Testis (tissue), 2 donors: ENCODE measurements at regions not wholly inside any gene's neighbourhood (a gene's known extent, or its start where the extent isn't known, plus 50 kb on each side); places are given as distances from the start of the nearest gene placed in this dataset.

ENCODE experiments used
- POLR2A ChIP-seq: fragments of 450-650 bp; IDR thresholded peaks from one replicate; pipeline ENCODE4 v1.6.1; 2017; ENCODE audit warnings: antibody characterized with exemption, mild to moderate bottlenecking, moderate library complexity
- TF ChIP-seq, protein P1 (sequence below), 3 experiments: fragments of 450-650 bp in 2 of 3; fragments of 200-600 bp in 1 of 3; sonication (generic) in 1 of 3; IDR thresholded peaks; one replicate each; pipeline ENCODE4 v1.5.1; 2016 to 2019; ENCODE audit warnings: antibody characterized with exemption in 3 of 3, mild to moderate bottlenecking in 2 of 3, moderate library complexity in 1 of 3

DNA sequence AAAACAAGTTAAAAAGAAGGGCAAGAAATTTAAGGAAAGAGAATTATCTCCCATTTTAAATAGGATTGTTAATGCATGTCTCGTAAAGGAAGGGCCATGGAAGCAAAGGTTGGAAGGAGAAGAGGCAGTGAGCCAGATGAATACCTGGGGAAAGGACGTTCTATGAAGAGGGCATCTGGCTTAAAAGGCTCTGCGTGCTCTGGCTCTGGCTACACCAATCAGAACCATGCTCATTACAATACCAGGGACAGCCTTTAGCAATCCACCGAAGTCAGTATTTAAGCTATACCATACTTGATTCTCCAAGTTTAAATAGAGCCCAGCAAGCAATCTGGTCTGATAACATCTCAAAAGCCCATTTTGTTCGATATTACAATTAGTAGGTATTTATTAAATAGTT is 58.5 kb upstream of the C1orf87 start:
- TF ChIP-seq, protein P1, sequence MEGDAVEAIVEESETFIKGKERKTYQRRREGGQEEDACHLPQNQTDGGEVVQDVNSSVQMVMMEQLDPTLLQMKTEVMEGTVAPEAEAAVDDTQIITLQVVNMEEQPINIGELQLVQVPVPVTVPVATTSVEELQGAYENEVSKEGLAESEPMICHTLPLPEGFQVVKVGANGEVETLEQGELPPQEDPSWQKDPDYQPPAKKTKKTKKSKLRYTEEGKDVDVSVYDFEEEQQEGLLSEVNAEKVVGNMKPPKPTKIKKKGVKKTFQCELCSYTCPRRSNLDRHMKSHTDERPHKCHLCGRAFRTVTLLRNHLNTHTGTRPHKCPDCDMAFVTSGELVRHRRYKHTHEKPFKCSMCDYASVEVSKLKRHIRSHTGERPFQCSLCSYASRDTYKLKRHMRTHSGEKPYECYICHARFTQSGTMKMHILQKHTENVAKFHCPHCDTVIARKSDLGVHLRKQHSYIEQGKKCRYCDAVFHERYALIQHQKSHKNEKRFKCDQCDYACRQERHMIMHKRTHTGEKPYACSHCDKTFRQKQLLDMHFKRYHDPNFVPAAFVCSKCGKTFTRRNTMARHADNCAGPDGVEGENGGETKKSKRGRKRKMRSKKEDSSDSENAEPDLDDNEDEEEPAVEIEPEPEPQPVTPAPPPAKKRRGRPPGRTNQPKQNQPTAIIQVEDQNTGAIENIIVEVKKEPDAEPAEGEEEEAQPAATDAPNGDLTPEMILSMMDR (IDR thresholded peaks at IDR 0.05) = no peak
- no peak for TF ChIP-seq POLR2A
